ENCODE measurements at regions not wholly inside any gene's neighbourhood (a gene's known extent, or its start where the extent isn't known, plus 50 kb on each side); places are given as distances from the start of the nearest gene placed in this dataset.

GRCh38 chr10:111956841-111957240 lies 226.7 kb downstream of the GPAM start:
- no peaks in the 10 kb centered on the region for H4K20me1 ChIP-seq (replicated peaks; ENCODE audit: control insufficient read depth, extremely low read depth, insufficient read depth, low read length)
- intact Hi-C loops (cut with micrococcal nuclease) (no loop called here), dilution Hi-C loops (cut with MboI; ENCODE audit: extremely low pct_ligation_motif_present, low sequenced_read_pairs) (no loop called here)
- no peak overlapping the region for H3K27ac ChIP-seq (ENCODE audit: insufficient read depth, low read depth, low read length)
- no peak overlapping the region for H3K9ac ChIP-seq (replicated peaks; ENCODE audit: extremely low read depth, insufficient read depth, low read length)
- no TSS peak for BruUV-seq (replicated peaks)
- no peaks in the 10 kb centered on the region for H3K4me1 ChIP-seq (ENCODE audit: control insufficient read depth, extremely low read depth, insufficient read depth, low read length)
- H3K4me2 ChIP-seq (ENCODE audit: insufficient read depth, low read length) = no peak overlapping the region
- FAIRE-seq (no peak), DNase-seq (ENCODE audit: low read depth, low spot score) (no peak)
- H3K79me2 ChIP-seq (ENCODE audit: control insufficient read depth, insufficient read depth, low read length) = no peaks in the 10 kb centered on the region
- no peaks in the 10 kb centered on the region for H3K27me3 ChIP-seq (ENCODE audit: control insufficient read depth in 2 of 2, insufficient read depth in 2 of 2, low read length in 2 of 2)
- no peak overlapping the region for H3K4me3 ChIP-seq (replicated peaks in 1 of 3; ENCODE audit: insufficient read depth in 1 of 3, low read depth in 1 of 3, low read length in 3 of 3)
- no peak overlapping the region for H2AFZ ChIP-seq (ENCODE audit: low read depth, low read length)
- ChIA-PET CTCF (no interaction called here), POLR2A (no interaction called here)
- peaks cover 5% of the 10 kb centered on the region for H3K9me3 ChIP-seq (replicated peaks; ENCODE audit: control insufficient read depth, insufficient read depth, low read length)
- no peaks in the 10 kb centered on the region for H3K9me1 ChIP-seq (replicated peaks; ENCODE audit: control insufficient read depth, extremely low read depth, insufficient read depth, low read length)
- TF ChIP-seq FOS (IDR thresholded peaks at IDR 0.05; ENCODE audit: borderline replicate concordance, insufficient read depth, low read length) (no peak), GATA2 (IDR thresholded peaks at IDR 0.05; ENCODE audit: insufficient read depth, insufficient read length, low read depth, low read length) (no peak), MAX (IDR thresholded peaks at IDR 0.05; ENCODE audit: insufficient read depth, insufficient read length) (no peak), EZH2 (IDR thresholded peaks at IDR 0.05; ENCODE audit: borderline replicate concordance, low read depth, low read length, severe bottlenecking) (no peak), MYC (IDR thresholded peaks at IDR 0.05; ENCODE audit: low read depth, low read length) (no peak), JUN (IDR thresholded peaks at IDR 0.05; ENCODE audit: borderline replicate concordance, insufficient read depth, insufficient read length, low read depth) (no peak), POLR2AphosphoS5 (IDR thresholded peaks at IDR 0.05; ENCODE audit: insufficient read depth, low read depth, low read length) (no peak), POLR2A (IDR thresholded peaks at IDR 0.05; ENCODE audit: low read depth, low read length) (no peak), CTCF (IDR thresholded peaks at IDR 0.05; ENCODE audit: extremely low read depth in 1 of 2, insufficient read depth in 1 of 2, low read depth in 1 of 2, low read length in 2 of 2) (no peak)
- no peaks in the 10 kb centered on the region for H3K36me3 ChIP-seq (ENCODE audit: control insufficient read depth in 2 of 2, extremely low read depth in 1 of 2, insufficient read depth in 2 of 2, low read length in 2 of 2)

All from endothelial cell of umbilical vein (primary cell).